GM23338 (cell line): ENCODE measurements at regions not wholly inside any gene's neighbourhood (a gene's known extent, or its start where the extent isn't known, plus 50 kb on each side); places are given as distances from the start of the nearest gene placed in this dataset.

Source experiments
- ATAC-seq: fragments of 200-7000 bp; cut with Tn5 transposase; 3 replicates; pipeline ENCODE4 v1.9.1; 2020
- DNase-seq: peaks from one replicate; pipeline ENCODE4 v3.0.0-alpha.2; 2015; ENCODE audit warnings: low spot score
- H2AFZ ChIP-seq: fragments of 200-600 bp; sonication (generic); 2 replicates; pipeline ENCODE4 v1.8.0; 2016; ENCODE audit warnings: antibody characterized with exemption, mild to moderate bottlenecking, moderate library complexity
- H3F3A ChIP-seq: fragments of 200-600 bp; sonication (generic); replicated peaks from 2 replicates; pipeline ENCODE4 v1.8.0; 2017; ENCODE audit warnings: antibody characterized with exemption, mixed run types, low read depth
- H3K27ac ChIP-seq: fragments of 200-600 bp; sonication (generic); 2 replicates; pipeline ENCODE4 v1.6.1; 2016; ENCODE audit warnings: low read depth
- H3K27me3 ChIP-seq: fragments of 200-600 bp; sonication (generic); 2 replicates; pipeline ENCODE4 v1.8.0; 2016; ENCODE audit warnings: mild to moderate bottlenecking, mixed run types, moderate library complexity; ENCODE audit not compliant: insufficient read depth
- H3K36me3 ChIP-seq: fragments of 200-600 bp; sonication (generic); 2 replicates; pipeline ENCODE4 v1.8.0; 2016; ENCODE audit warnings: mild to moderate bottlenecking; ENCODE audit not compliant: insufficient read depth
- H3K4me1 ChIP-seq: fragments of 200-600 bp; sonication (generic); 2 replicates; pipeline ENCODE4 v1.8.0; 2016; ENCODE audit warnings: mild to moderate bottlenecking, moderate library complexity; ENCODE audit not compliant: insufficient read depth
- H3K4me2 ChIP-seq: fragments of 200-600 bp; sonication (generic); 2 replicates; pipeline ENCODE4 v1.7.1; 2017; ENCODE audit warnings: mixed run types
- H3K4me3 ChIP-seq: fragments of 200-600 bp; sonication (generic); 2 replicates; pipeline ENCODE4 v1.6.1; 2016; ENCODE audit warnings: mixed run types
- H3K79me2 ChIP-seq: fragments of 200-600 bp; sonication (generic); replicated peaks from 2 replicates; pipeline ENCODE4 v1.8.0; 2017; ENCODE audit warnings: mild to moderate bottlenecking; ENCODE audit not compliant: insufficient read depth
- H3K9me2 ChIP-seq: fragments of 200-600 bp; sonication (generic); 2 replicates; pipeline ENCODE4 v1.8.0; 2017; ENCODE audit not compliant: insufficient read depth
- H4K20me1 ChIP-seq: fragments of 200-600 bp; sonication (generic); replicated peaks from 2 replicates; pipeline ENCODE4 v1.8.0; 2017; ENCODE audit warnings: mild to moderate bottlenecking; ENCODE audit not compliant: insufficient read depth
- H3K27ac Mint-ChIP-seq: 2 replicates; pipeline ENCODE4 v1.8.0; 2020; ENCODE audit warnings: inconsistent platforms, mild to moderate bottlenecking, moderate library complexity, mixed read lengths
- H3K27me3 Mint-ChIP-seq: 3 replicates; pipeline ENCODE4 v1.8.0; 2022; ENCODE audit warnings: low read depth, mild to moderate bottlenecking, moderate library complexity, mixed read lengths, inconsistent platforms; ENCODE audit not compliant: insufficient read depth, poor library complexity
- H3K36me3 Mint-ChIP-seq: 3 replicates; pipeline ENCODE4 v1.8.0; 2021; ENCODE audit warnings: low read depth, mild to moderate bottlenecking, inconsistent platforms, moderate library complexity, mixed read lengths
- H3K4me1 Mint-ChIP-seq: 3 replicates; pipeline ENCODE4 v1.8.0; 2020; ENCODE audit warnings: mild to moderate bottlenecking, inconsistent platforms, mixed read lengths
- H3K4me3 Mint-ChIP-seq: 3 replicates; pipeline ENCODE4 v1.8.0; 2021; ENCODE audit warnings: moderate library complexity, mild to moderate bottlenecking, inconsistent platforms, mixed read lengths
- H3K9me3 Mint-ChIP-seq: 3 replicates; pipeline ENCODE4 v1.8.0; 2020; ENCODE audit warnings: moderate library complexity, mild to moderate bottlenecking, inconsistent platforms, mixed read lengths
- ETS1 ChIP-seq: IDR thresholded peaks from 2 replicates; pipeline ENCODE4 v1.6.1; 2016; ENCODE audit warnings: antibody characterized with exemption
- EZH2phosphoT487 ChIP-seq: fragments of 200-600 bp; sonication (generic); IDR thresholded peaks from one replicate; pipeline ENCODE4 v1.8.1; 2018; ENCODE audit warnings: antibody characterized with exemption; ENCODE audit not compliant: unreplicated experiment
- JUNB ChIP-seq: IDR thresholded peaks from one replicate; pipeline ENCODE4 v1.6.1; 2016; ENCODE audit warnings: antibody characterized with exemption; ENCODE audit not compliant: unreplicated experiment
- NANOG ChIP-seq: IDR thresholded peaks from 2 replicates; pipeline ENCODE4 v1.6.1; 2016; ENCODE audit warnings: antibody characterized with exemption, borderline replicate concordance
- POLR2AphosphoS5 ChIP-seq: IDR thresholded peaks from 2 replicates; pipeline ENCODE4 v1.6.1; 2016; ENCODE audit warnings: antibody characterized with exemption, low read depth
- REST ChIP-seq: IDR thresholded peaks from one replicate; pipeline ENCODE4 v1.6.1; 2018; ENCODE audit warnings: antibody characterized with exemption; ENCODE audit not compliant: unreplicated experiment
- TF ChIP-seq, protein P1 (sequence below), 2 experiments: fragments of 200-600 bp in 1 of 2; sonication (generic) in 1 of 2; conservative IDR thresholded peaks; 2 replicates each; pipeline versions ENCODE4 v1.5.1 to v1.6.1; 2016 to 2017; ENCODE audit warnings: antibody characterized with exemption in 2 of 2, low read depth in 2 of 2, mild to moderate bottlenecking in 2 of 2, moderate library complexity in 1 of 2
- TF ChIP-seq, protein P2 (sequence below): fragments of 250-450 bp; sonication (Bioruptor Pico); IDR thresholded peaks from 2 replicates; pipeline ENCODE4 v1.5.0; 2020; ENCODE audit warnings: mild to moderate bottlenecking, moderate library complexity

GRCh38 chr6:1127129-1127528, 184.8 kb upstream of the FOXQ1 start:
- Mint-ChIP-seq H3K4me1 (peaks cover 9% of the 10 kb centered on the region; the same call in 2 of the 3 replicates), H3K36me3 (no peaks in the 10 kb centered on the region), H3K9me3 (no peaks in the 10 kb centered on the region; the same call in 1 of the 3 replicates), H3K27me3 (no peaks in the 10 kb centered on the region), H3K27ac (no peak overlapping the region), H3K4me3 (no peak overlapping the region)
- H3K27ac ChIP-seq = no peak overlapping the region
- H3K9me2 ChIP-seq = peaks cover 8% of the 10 kb centered on the region; the same call in 1 of the 2 replicates
- H2AFZ ChIP-seq = no peak overlapping the region
- H3F3A ChIP-seq = no peaks in the 10 kb centered on the region
- ATAC-seq = no peak
- no peaks in the 10 kb centered on the region for H3K36me3 ChIP-seq
- H3K79me2 ChIP-seq = no peaks in the 10 kb centered on the region
- H3K4me3 ChIP-seq = no peak overlapping the region
- H4K20me1 ChIP-seq = no peaks in the 10 kb centered on the region
- H3K27me3 ChIP-seq = no peaks in the 10 kb centered on the region
- TF ChIP-seq, protein P1, sequence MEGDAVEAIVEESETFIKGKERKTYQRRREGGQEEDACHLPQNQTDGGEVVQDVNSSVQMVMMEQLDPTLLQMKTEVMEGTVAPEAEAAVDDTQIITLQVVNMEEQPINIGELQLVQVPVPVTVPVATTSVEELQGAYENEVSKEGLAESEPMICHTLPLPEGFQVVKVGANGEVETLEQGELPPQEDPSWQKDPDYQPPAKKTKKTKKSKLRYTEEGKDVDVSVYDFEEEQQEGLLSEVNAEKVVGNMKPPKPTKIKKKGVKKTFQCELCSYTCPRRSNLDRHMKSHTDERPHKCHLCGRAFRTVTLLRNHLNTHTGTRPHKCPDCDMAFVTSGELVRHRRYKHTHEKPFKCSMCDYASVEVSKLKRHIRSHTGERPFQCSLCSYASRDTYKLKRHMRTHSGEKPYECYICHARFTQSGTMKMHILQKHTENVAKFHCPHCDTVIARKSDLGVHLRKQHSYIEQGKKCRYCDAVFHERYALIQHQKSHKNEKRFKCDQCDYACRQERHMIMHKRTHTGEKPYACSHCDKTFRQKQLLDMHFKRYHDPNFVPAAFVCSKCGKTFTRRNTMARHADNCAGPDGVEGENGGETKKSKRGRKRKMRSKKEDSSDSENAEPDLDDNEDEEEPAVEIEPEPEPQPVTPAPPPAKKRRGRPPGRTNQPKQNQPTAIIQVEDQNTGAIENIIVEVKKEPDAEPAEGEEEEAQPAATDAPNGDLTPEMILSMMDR (conservative IDR thresholded peaks at IDR 0.05; ENCODE audit: low read depth in 2 of 2) = no peak
- no peak for TF ChIP-seq POLR2AphosphoS5
- TF ChIP-seq, protein P2, sequence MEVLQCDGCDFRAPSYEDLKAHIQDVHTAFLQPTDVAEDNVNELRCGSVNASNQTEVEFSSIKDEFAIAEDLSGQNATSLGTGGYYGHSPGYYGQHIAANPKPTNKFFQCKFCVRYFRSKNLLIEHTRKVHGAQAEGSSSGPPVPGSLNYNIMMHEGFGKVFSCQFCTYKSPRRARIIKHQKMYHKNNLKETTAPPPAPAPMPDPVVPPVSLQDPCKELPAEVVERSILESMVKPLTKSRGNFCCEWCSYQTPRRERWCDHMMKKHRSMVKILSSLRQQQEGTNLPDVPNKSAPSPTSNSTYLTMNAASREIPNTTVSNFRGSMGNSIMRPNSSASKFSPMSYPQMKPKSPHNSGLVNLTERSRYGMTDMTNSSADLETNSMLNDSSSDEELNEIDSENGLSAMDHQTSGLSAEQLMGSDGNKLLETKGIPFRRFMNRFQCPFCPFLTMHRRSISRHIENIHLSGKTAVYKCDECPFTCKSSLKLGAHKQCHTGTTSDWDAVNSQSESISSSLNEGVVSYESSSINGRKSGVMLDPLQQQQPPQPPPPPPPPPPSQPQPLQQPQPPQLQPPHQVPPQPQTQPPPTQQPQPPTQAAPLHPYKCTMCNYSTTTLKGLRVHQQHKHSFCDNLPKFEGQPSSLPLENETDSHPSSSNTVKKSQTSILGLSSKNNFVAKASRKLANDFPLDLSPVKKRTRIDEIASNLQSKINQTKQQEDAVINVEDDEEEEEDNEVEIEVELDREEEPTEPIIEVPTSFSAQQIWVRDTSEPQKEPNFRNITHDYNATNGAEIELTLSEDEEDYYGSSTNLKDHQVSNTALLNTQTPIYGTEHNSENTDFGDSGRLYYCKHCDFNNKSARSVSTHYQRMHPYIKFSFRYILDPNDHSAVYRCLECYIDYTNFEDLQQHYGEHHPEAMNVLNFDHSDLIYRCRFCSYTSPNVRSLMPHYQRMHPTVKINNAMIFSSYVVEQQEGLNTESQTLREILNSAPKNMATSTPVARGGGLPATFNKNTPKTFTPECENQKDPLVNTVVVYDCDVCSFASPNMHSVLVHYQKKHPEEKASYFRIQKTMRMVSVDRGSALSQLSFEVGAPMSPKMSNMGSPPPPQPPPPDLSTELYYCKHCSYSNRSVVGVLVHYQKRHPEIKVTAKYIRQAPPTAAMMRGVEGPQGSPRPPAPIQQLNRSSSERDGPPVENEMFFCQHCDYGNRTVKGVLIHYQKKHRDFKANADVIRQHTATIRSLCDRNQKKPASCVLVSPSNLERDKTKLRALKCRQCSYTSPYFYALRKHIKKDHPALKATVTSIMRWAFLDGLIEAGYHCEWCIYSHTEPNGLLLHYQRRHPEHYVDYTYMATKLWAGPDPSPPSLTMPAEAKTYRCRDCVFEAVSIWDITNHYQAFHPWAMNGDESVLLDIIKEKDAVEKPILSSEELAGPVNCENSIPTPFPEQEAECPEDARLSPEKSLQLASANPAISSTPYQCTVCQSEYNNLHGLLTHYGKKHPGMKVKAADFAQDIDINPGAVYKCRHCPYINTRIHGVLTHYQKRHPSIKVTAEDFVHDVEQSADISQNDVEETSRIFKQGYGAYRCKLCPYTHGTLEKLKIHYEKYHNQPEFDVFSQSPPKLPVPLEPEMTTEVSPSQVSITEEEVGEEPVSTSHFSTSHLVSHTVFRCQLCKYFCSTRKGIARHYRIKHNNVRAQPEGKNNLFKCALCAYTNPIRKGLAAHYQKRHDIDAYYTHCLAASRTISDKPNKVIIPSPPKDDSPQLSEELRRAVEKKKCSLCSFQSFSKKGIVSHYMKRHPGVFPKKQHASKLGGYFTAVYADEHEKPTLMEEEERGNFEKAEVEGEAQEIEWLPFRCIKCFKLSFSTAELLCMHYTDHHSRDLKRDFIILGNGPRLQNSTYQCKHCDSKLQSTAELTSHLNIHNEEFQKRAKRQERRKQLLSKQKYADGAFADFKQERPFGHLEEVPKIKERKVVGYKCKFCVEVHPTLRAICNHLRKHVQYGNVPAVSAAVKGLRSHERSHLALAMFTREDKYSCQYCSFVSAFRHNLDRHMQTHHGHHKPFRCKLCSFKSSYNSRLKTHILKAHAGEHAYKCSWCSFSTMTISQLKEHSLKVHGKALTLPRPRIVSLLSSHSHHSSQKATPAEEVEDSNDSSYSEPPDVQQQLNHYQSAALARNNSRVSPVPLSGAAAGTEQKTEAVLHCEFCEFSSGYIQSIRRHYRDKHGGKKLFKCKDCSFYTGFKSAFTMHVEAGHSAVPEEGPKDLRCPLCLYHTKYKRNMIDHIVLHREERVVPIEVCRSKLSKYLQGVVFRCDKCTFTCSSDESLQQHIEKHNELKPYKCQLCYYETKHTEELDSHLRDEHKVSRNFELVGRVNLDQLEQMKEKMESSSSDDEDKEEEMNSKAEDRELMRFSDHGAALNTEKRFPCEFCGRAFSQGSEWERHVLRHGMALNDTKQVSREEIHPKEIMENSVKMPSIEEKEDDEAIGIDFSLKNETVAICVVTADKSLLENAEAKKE = no peak
- no peak for TF ChIP-seq NANOG
- no peak for TF ChIP-seq ETS1
- no peak for TF ChIP-seq REST
- no peak for TF ChIP-seq JUNB
- TF ChIP-seq EZH2phosphoT487 = no peak
- H3K4me2 ChIP-seq = no peak overlapping the region
- no peaks in the 10 kb centered on the region for H3K4me1 ChIP-seq
- no peak for DNase-seq
